Esophagus squamous epithelium (tissue), 4 donors: ENCODE measurements at regions not wholly inside any gene's neighbourhood (a gene's known extent, or its start where the extent isn't known, plus 50 kb on each side); places are given as distances from the start of the nearest gene placed in this dataset.

Source experiments
- POLR2A ChIP-seq, 4 donors: fragments of 450-650 bp; IDR thresholded peaks; one replicate each; pipeline ENCODE4 v1.6.1; 2017; ENCODE audit warnings: antibody characterized with exemption in 4 of 4, mild to moderate bottlenecking in 4 of 4, moderate library complexity in 3 of 4
- TF ChIP-seq, protein P1 (sequence below), 6 experiments: fragments of 450-650 bp in 4 of 6; fragments of 200-600 bp in 2 of 6; sonication (generic) in 2 of 6; IDR thresholded peaks; one replicate each; pipeline ENCODE4 v1.5.1; 2016 to 2019; ENCODE audit warnings: antibody characterized with exemption in 6 of 6, mild to moderate bottlenecking in 4 of 6, moderate library complexity in 4 of 6

GRCh38 chr18:10030816-10031541, 117.2 kb downstream of the VAPA start:
- TF ChIP-seq, protein P1, sequence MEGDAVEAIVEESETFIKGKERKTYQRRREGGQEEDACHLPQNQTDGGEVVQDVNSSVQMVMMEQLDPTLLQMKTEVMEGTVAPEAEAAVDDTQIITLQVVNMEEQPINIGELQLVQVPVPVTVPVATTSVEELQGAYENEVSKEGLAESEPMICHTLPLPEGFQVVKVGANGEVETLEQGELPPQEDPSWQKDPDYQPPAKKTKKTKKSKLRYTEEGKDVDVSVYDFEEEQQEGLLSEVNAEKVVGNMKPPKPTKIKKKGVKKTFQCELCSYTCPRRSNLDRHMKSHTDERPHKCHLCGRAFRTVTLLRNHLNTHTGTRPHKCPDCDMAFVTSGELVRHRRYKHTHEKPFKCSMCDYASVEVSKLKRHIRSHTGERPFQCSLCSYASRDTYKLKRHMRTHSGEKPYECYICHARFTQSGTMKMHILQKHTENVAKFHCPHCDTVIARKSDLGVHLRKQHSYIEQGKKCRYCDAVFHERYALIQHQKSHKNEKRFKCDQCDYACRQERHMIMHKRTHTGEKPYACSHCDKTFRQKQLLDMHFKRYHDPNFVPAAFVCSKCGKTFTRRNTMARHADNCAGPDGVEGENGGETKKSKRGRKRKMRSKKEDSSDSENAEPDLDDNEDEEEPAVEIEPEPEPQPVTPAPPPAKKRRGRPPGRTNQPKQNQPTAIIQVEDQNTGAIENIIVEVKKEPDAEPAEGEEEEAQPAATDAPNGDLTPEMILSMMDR (IDR thresholded peaks at IDR 0.05): no peak
- no peak for TF ChIP-seq POLR2A (IDR thresholded peaks at IDR 0.05)
